ENCODE measurements at regions not wholly inside any gene's neighbourhood (a gene's known extent, or its start where the extent isn't known, plus 50 kb on each side); places are given as distances from the start of the nearest gene placed in this dataset.

GRCh38 chr3:124497487-124497886, 232.8 kb upstream of the UMPS start:
- no peak overlapping the region for H3K27ac ChIP-seq

GRCh38 chr3:124498891-124499290, 231.4 kb upstream of the UMPS start:
- Histone ChIP-seq H3K27me3 (no peaks in the 10 kb centered on the region), H3K9me3 (no peaks in the 10 kb centered on the region), H3K4me3 (no peak overlapping the region), H3K9ac (no peak overlapping the region), H3K27ac (no peak overlapping the region), H3K4me1 (peaks cover 33% of the 10 kb centered on the region), H3K36me3 (no peaks in the 10 kb centered on the region), H3K4me2 (no peak overlapping the region), H4K20me1 (no peaks in the 10 kb centered on the region)
- TF ChIP-seq Cebpa-rat (IDR thresholded peaks at IDR 0.05), result no peak

More at GRCh38 chr3:124497487-124497886, 232.8 kb upstream of the UMPS start:
- H3K27me3 ChIP-seq, result no peaks in the 10 kb centered on the region
- H3K4me1 ChIP-seq, result peaks cover 40% of the 10 kb centered on the region
- peak overlapping the region; percentile 64; the same call in 1 of the 2 replicates for H3K4me2 ChIP-seq
- no peaks in the 10 kb centered on the region for H3K9me3 ChIP-seq
- H3K9ac ChIP-seq, result no peak overlapping the region
- no peak for TF ChIP-seq Cebpa-rat (IDR thresholded peaks at IDR 0.05)
- no peaks in the 10 kb centered on the region for H3K36me3 ChIP-seq
- H4K20me1 ChIP-seq, result no peaks in the 10 kb centered on the region
- H3K4me3 ChIP-seq, result no peak overlapping the region

- TF ChIP-seq Cebpa-rat (IDR thresholded peaks at IDR 0.05), result no peak
- H3K4me3 ChIP-seq, result no peak overlapping the region
- H3K4me2 ChIP-seq, result no peak overlapping the region
- no peaks in the 10 kb centered on the region for H3K9me3 ChIP-seq
- no peak overlapping the region for H3K27ac ChIP-seq
- H4K20me1 ChIP-seq, result no peaks in the 10 kb centered on the region
- H3K4me1 ChIP-seq, result no peaks in the 10 kb centered on the region
- no peaks in the 10 kb centered on the region for H3K36me3 ChIP-seq
- no peaks in the 10 kb centered on the region for H3K27me3 ChIP-seq
- no peak overlapping the region for H3K9ac ChIP-seq
These were observed 225.8 kb upstream of the UMPS start for GRCh38 chr3:124504332-124505059.

- Histone ChIP-seq H3K27ac (no peak overlapping the region), H3K27me3 (no peaks in the 10 kb centered on the region), H3K9ac (no peak overlapping the region), H3K4me3 (no peak overlapping the region), H3K36me3 (no peaks in the 10 kb centered on the region), H3K4me1 (no peaks in the 10 kb centered on the region), H3K4me2 (no peak overlapping the region), H4K20me1 (no peaks in the 10 kb centered on the region), H3K9me3 (no peaks in the 10 kb centered on the region)
- no peak for TF ChIP-seq Cebpa-rat (IDR thresholded peaks at IDR 0.05)
These were observed 220.4 kb upstream of the UMPS start for GRCh38 chr3:124509884-124510283.

- Histone ChIP-seq H3K9ac (no peak overlapping the region), H3K4me3 (no peak overlapping the region), H3K27ac (no peak overlapping the region), H3K27me3 (no peaks in the 10 kb centered on the region), H3K9me3 (no peaks in the 10 kb centered on the region), H3K4me2 (no peak overlapping the region), H3K4me1 (no peaks in the 10 kb centered on the region), H3K36me3 (no peaks in the 10 kb centered on the region), H4K20me1 (no peaks in the 10 kb centered on the region)
- no peak for TF ChIP-seq Cebpa-rat (IDR thresholded peaks at IDR 0.05)
These were observed 220.0 kb upstream of the UMPS start for GRCh38 chr3:124510290-124510689.

- Histone ChIP-seq H3K4me1 (no peaks in the 10 kb centered on the region), H4K20me1 (no peaks in the 10 kb centered on the region), H3K27ac (no peak overlapping the region), H3K9me3 (no peaks in the 10 kb centered on the region), H3K36me3 (no peaks in the 10 kb centered on the region), H3K4me3 (no peak overlapping the region), H3K27me3 (no peaks in the 10 kb centered on the region), H3K9ac (no peak overlapping the region), H3K4me2 (no peak overlapping the region)
- TF ChIP-seq Cebpa-rat (IDR thresholded peaks at IDR 0.05), result no peak
These were observed 217.2 kb upstream of the UMPS start for GRCh38 chr3:124512881-124513609.

GRCh38 chr3:124513610-124513997, 216.6 kb upstream of the UMPS start:
- Histone ChIP-seq H3K9ac (no peak overlapping the region), H3K4me3 (no peak overlapping the region), H3K27me3 (no peaks in the 10 kb centered on the region), H3K4me2 (no peak overlapping the region), H4K20me1 (no peaks in the 10 kb centered on the region), H3K27ac (no peak overlapping the region), H3K36me3 (peaks cover 5% of the 10 kb centered on the region; the same call in 1 of the 2 replicates), H3K4me1 (no peaks in the 10 kb centered on the region), H3K9me3 (no peaks in the 10 kb centered on the region)
- TF ChIP-seq Cebpa-rat (IDR thresholded peaks at IDR 0.05), result no peak

- Histone ChIP-seq H3K9ac (no peak overlapping the region), H3K27ac (no peak overlapping the region), H3K36me3 (peaks cover 6% of the 10 kb centered on the region; the same call in 1 of the 2 replicates), H3K4me3 (no peak overlapping the region), H3K4me2 (no peak overlapping the region), H4K20me1 (no peaks in the 10 kb centered on the region), H3K4me1 (no peaks in the 10 kb centered on the region), H3K27me3 (no peaks in the 10 kb centered on the region), H3K9me3 (no peaks in the 10 kb centered on the region)
- TF ChIP-seq Cebpa-rat (IDR thresholded peaks at IDR 0.05), result no peak
These were observed 215.6 kb upstream of the UMPS start for GRCh38 chr3:124514683-124515082.

GRCh38 chr3:124516333-124516732, 213.9 kb upstream of the UMPS start:
- Histone ChIP-seq H3K36me3 (peaks cover 6% of the 10 kb centered on the region; the same call in 1 of the 2 replicates), H4K20me1 (no peaks in the 10 kb centered on the region), H3K27ac (no peak overlapping the region), H3K9ac (no peak overlapping the region), H3K4me3 (no peak overlapping the region), H3K4me2 (no peak overlapping the region), H3K9me3 (no peaks in the 10 kb centered on the region), H3K4me1 (no peaks in the 10 kb centered on the region), H3K27me3 (no peaks in the 10 kb centered on the region)
- no peak for TF ChIP-seq Cebpa-rat (IDR thresholded peaks at IDR 0.05)

GRCh38 chr3:124517306-124517705, 212.9 kb upstream of the UMPS start:
- no peaks in the 10 kb centered on the region for H3K9me3 ChIP-seq
- no peak overlapping the region for H3K27ac ChIP-seq
- H3K4me2 ChIP-seq, result no peak overlapping the region
- H3K36me3 ChIP-seq, result peaks cover 6% of the 10 kb centered on the region; the same call in 1 of the 2 replicates
- H3K27me3 ChIP-seq, result no peaks in the 10 kb centered on the region
- no peak overlapping the region for H3K9ac ChIP-seq
- no peaks in the 10 kb centered on the region for H3K4me1 ChIP-seq
- no peak for TF ChIP-seq Cebpa-rat (IDR thresholded peaks at IDR 0.05)
- no peaks in the 10 kb centered on the region for H4K20me1 ChIP-seq
- H3K4me3 ChIP-seq, result no peak overlapping the region

Measured in BLaER1 (cell line).